T-cell (primary cell): ENCODE measurements at regions not wholly inside any gene's neighbourhood (a gene's known extent, or its start where the extent isn't known, plus 50 kb on each side); places are given as distances from the start of the nearest gene placed in this dataset.

ENCODE experiments used
- ATAC-seq, 4 experiments: fragments of 200-7000 bp in 3 of 4; fragments of 150-1000 bp in 1 of 4; cut with Tn5 transposase; replicated peaks in 1 of 4; 1 replicate in 3 of 4; 2 replicates in 1 of 4; pipeline ENCODE4 v1.10.0; 2021; ENCODE audit warnings: moderate library complexity in 3 of 4, mild to moderate bottlenecking in 2 of 4, moderate number of reproducible peaks in 1 of 4
- CTCF ChIA-PET, 2 donors: fragments of 300-600 bp; sonication (Branson Sonifier 250); formaldehyde crosslinking; loops; one replicate each; lab custom pipeline; 2022; ENCODE audit warnings: antibody characterized with exemption in 2 of 2; lab: Charles Lee
- POLR2A ChIA-PET, 2 donors: fragments of 300-600 bp; sonication (Branson Sonifier 250); formaldehyde crosslinking; loops; one replicate each; lab custom pipeline; 2022; ENCODE audit warnings: antibody characterized with exemption in 2 of 2; lab: Charles Lee
- DNase-seq, 35 experiments: peaks; one replicate each; pipeline versions ENCODE4 v3.0.0 to v3.0.0-alpha.2; 2013 to 2023
- H3K27ac ChIP-seq: one replicate; pipeline ENCODE4 v1.5.1; 2013; ENCODE audit warnings: low read length
- H3K27me3 ChIP-seq, 2 experiments: replicated peaks in 1 of 2; 1 replicate in 1 of 2; 2 replicates in 1 of 2; pipeline versions ENCODE4 v1.6.1 to v1.7.0; 2013; ENCODE audit warnings: low read length in 1 of 2, mixed read lengths in 1 of 2; ENCODE audit not compliant: control insufficient read depth in 2 of 2, insufficient read depth in 2 of 2; ENCODE audit errors: extremely low read depth in 1 of 2
- H3K36me3 ChIP-seq, 2 donors: 1 replicate in 1 of 2; 2 replicates in 1 of 2; pipeline versions ENCODE4 v1.6.1 to v1.7.0; 2013; ENCODE audit warnings: low read length in 1 of 2; ENCODE audit not compliant: control insufficient read depth in 2 of 2, insufficient read depth in 1 of 2; ENCODE audit errors: extremely low read depth in 1 of 2
- H3K4me1 ChIP-seq, 2 experiments: 1 replicate in 1 of 2; 2 replicates in 1 of 2; pipeline versions ENCODE4 v1.6.1 to v1.7.0; 2013; ENCODE audit warnings: low read length in 2 of 2, mixed read lengths in 1 of 2; ENCODE audit not compliant: insufficient read depth in 2 of 2, control insufficient read depth in 1 of 2; ENCODE audit errors: extremely low read depth in 1 of 2
- H3K4me3 ChIP-seq, 2 donors: 1 replicate in 1 of 2; 2 replicates in 1 of 2; pipeline versions ENCODE4 v1.5.1 to v1.7.0; 2013; ENCODE audit warnings: mild to moderate bottlenecking in 2 of 2, low read length in 1 of 2, moderate library complexity in 1 of 2; ENCODE audit not compliant: control insufficient read depth in 1 of 2; ENCODE audit errors: extremely low read depth in 1 of 2
- H3K9me3 ChIP-seq: 2 replicates; pipeline ENCODE4 v1.7.0; 2013
- H3K27ac Mint-ChIP-seq, 2 donors: one replicate each; pipeline ENCODE4 v1.8.0; 2020 to 2021; ENCODE audit warnings: mild to moderate bottlenecking in 2 of 2, mixed read lengths in 2 of 2
- H3K27me3 Mint-ChIP-seq, 2 donors: one replicate each; pipeline ENCODE4 v1.8.0; 2021 to 2022; ENCODE audit warnings: mixed read lengths in 2 of 2
- H3K36me3 Mint-ChIP-seq: one replicate; pipeline ENCODE4 v1.8.0; 2021; ENCODE audit warnings: mixed read lengths
- H3K4me1 Mint-ChIP-seq, 3 donors: one replicate each; pipeline ENCODE4 v1.8.0; 2020 to 2022; ENCODE audit warnings: mixed read lengths in 3 of 3, mild to moderate bottlenecking in 1 of 3
- H3K4me3 Mint-ChIP-seq, 3 donors: one replicate each; pipeline ENCODE4 v1.8.0; 2020 to 2022; ENCODE audit warnings: mild to moderate bottlenecking in 3 of 3, mixed read lengths in 3 of 3, moderate library complexity in 3 of 3
- H3K9me3 Mint-ChIP-seq, 3 donors: one replicate each; pipeline ENCODE4 v1.8.0; 2020 to 2022; ENCODE audit warnings: mixed read lengths in 3 of 3
- WGBS: methylation state at CpG from one replicate; pipeline ENCODE4 v1.1.5; 2013; ENCODE audit warnings: missing lambda C conversion rate; ENCODE audit not compliant: insufficient coverage; 5-methylcytosine and 5-hydroxymethylcytosine counted together

DNA sequence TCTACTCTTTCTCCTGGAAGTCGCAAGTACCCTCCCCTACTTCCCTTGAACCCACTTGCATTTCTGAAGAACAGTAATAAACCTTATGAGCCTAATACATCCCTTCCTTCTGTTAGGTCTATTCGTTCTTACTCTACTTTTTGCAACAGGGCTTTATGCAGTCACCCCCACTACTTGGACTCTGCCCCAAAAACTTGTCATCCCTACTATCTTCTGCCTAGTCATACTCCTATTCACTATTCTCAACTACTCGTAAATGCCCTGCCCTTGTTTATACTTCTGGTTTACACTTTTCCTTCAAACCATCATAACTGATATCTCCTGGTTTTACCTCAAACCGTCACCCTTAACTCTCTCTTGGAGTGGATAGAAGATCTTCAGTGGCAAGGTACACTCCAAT, 55.2 kb upstream of the SLIT2 start:
- 73% methylated on average over 2 of the region's 4 CpGs for WGBS
- ATAC-seq: no peak

DNA sequence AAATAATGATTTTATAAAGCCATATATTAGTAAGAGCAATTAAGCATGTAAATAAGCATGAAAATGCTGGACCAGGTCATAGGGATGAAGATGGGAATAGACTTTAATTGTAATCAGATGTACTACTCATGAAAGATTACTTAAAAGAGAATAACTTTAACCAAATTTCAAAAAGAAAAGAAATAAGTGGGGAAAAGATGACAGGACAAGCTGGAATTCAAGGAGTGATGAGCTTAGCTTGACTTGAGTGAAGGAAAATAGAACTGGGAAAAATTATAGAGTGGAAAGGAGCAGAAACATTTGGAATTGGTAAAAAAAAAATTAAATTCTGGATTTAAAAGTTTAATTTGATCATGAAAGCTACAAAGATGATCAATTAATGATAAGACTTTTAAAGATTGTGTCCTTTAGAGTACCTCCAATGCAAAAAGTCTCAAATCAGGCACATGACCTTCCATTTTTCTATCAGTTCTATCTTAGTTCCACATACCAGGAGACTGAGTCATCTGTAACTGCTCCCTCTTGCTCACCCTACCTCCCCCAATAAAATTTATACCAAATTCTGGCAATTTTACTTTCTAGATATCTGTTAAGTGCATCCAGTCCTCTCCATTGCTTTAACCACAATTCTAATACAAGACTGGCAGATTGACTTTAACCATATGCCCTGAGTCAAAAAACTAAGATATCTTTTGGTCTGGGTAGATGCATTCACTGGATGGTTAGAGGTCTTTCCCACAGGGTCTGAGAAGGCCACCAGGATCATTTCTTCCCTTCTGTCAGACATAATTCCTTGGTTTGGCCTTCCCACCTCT, 56.4 kb upstream of the SLIT2 start:
- DNase-seq (no peak), ATAC-seq (no peak)
- Mint-ChIP-seq H3K9me3 (peaks cover 3 to 8% (median 5%) of the 10 kb centered on the region in 3 donors), H3K36me3 (no peaks in the 10 kb centered on the region), H3K27ac (no peak overlapping the region), H3K27me3 (no peaks in the 10 kb centered on the region), H3K4me1 (no peaks in the 10 kb centered on the region), H3K4me3 (no peak overlapping the region)
- H3K36me3 ChIP-seq: no peaks in the 10 kb centered on the region
- H3K27ac ChIP-seq: no peak overlapping the region
- H3K4me1 ChIP-seq: no peaks in the 10 kb centered on the region
- POLR2A ChIA-PET: no interaction called here
- no peak overlapping the region for H3K4me3 ChIP-seq
- CTCF ChIA-PET: no interaction called here
- no peaks in the 10 kb centered on the region for H3K9me3 ChIP-seq
- H3K27me3 ChIP-seq: no peaks in the 10 kb centered on the region

More for the DNA sequence above, 55.2 kb upstream of the SLIT2 start:
- no peak overlapping the region for H3K4me3 ChIP-seq
- POLR2A ChIA-PET: no interaction called here
- no peaks in the 10 kb centered on the region for H3K27me3 Mint-ChIP-seq
- H3K27me3 ChIP-seq: no peaks in the 10 kb centered on the region
- no peaks in the 10 kb centered on the region for H3K36me3 Mint-ChIP-seq
- no peak for DNase-seq
- peaks cover 3 to 7% (median 4%) of the 10 kb centered on the region in 3 donors for H3K9me3 Mint-ChIP-seq
- H3K27ac ChIP-seq: no peak overlapping the region
- no peaks in the 10 kb centered on the region for H3K4me1 Mint-ChIP-seq
- no peak overlapping the region for H3K27ac Mint-ChIP-seq
- no peaks in the 10 kb centered on the region for H3K4me1 ChIP-seq
- H3K4me3 Mint-ChIP-seq: no peak overlapping the region
- no peaks in the 10 kb centered on the region for H3K9me3 ChIP-seq
- CTCF ChIA-PET: no interaction called here
- no peaks in the 10 kb centered on the region for H3K36me3 ChIP-seq

- Histone ChIP-seq H3K36me3 (no peaks in the 10 kb centered on the region), H3K9me3 (no peaks in the 10 kb centered on the region), H3K27ac (no peak overlapping the region), H3K27me3 (no peaks in the 10 kb centered on the region), H3K4me1 (no peaks in the 10 kb centered on the region), H3K4me3 (no peak overlapping the region)
- DNase-seq (no peak), ATAC-seq (no peak)
- Mint-ChIP-seq H3K9me3 (peaks cover 10 to 15% (median 12%) of the 10 kb centered on the region in 3 donors), H3K27me3 (no peaks in the 10 kb centered on the region), H3K4me1 (no peaks in the 10 kb centered on the region), H3K4me3 (no peak overlapping the region), H3K27ac (no peak overlapping the region), H3K36me3 (no peaks in the 10 kb centered on the region)
- ChIA-PET CTCF (no interaction called here), POLR2A (interaction anchor here in 1 of 2 donors (0.6 kb wide), 1 partner anchor 19 kb away, joined by 3 read pairs; no protein-coding TSS in a partner anchor)
- no CpG with 5 or more reads among the region's 1 CpG for WGBS
Measured at GRCh38 chr4:20194123-20195013, 57.3 kb upstream of the SLIT2 start.

DNA sequence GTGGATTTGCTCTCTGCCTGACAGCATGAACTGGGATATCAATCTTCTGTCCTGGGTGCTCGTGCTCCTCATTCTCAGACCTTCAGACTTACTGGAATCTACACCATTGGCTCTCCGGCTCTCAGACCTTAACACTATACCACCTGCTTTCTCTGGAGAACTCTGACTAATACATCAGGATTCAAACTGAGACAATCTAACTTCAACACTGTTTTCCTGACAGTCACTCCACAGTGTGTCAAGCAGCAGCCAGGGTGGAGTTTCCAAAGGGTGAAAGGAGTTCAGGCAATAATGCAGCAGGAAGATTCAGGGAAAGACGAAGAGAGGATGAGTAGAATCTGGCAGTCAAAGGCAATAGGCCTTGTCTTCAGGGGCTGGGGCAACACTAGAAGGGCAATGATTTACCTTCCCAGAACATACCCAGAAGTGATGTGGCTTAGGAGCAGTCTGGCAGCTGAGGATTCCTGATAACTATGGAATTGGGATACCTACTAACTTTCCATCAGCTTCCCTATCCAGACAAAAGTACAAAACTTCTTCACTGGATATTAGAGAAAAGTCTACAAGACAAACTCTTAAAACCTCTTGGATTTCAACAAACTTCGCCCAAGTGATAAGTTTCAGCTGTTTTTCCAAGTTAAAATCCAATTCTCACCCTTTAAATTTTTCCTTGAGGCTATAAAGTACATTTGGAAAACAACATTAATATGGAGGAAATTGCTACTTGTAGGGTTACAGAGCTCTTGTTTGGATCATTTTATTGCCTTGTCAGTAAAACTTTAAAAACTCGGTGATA, 58.4 kb upstream of the SLIT2 start:
- POLR2A ChIA-PET: interaction anchor here in 1 of 2 donors (0.6 kb wide), 1 partner anchor 20 kb away, joined by 3 read pairs; no protein-coding TSS in a partner anchor
- WGBS: 68% methylated on average over 2 of the region's 5 CpGs
- H3K36me3 Mint-ChIP-seq: no peaks in the 10 kb centered on the region
- CTCF ChIA-PET: no interaction called here
- Histone ChIP-seq H3K27ac (no peak overlapping the region), H3K4me1 (no peaks in the 10 kb centered on the region), H3K4me3 (no peak overlapping the region), H3K27me3 (no peaks in the 10 kb centered on the region), H3K36me3 (no peaks in the 10 kb centered on the region), H3K9me3 (no peaks in the 10 kb centered on the region)
- H3K4me3 Mint-ChIP-seq: no peak overlapping the region
- ATAC-seq (no peak), DNase-seq (no peak)
- peaks cover 14 to 19% (median 14%) of the 10 kb centered on the region in 3 donors for H3K9me3 Mint-ChIP-seq
- no peak overlapping the region for H3K27ac Mint-ChIP-seq
- no peaks in the 10 kb centered on the region for H3K27me3 Mint-ChIP-seq
- H3K4me1 Mint-ChIP-seq: no peaks in the 10 kb centered on the region

DNA sequence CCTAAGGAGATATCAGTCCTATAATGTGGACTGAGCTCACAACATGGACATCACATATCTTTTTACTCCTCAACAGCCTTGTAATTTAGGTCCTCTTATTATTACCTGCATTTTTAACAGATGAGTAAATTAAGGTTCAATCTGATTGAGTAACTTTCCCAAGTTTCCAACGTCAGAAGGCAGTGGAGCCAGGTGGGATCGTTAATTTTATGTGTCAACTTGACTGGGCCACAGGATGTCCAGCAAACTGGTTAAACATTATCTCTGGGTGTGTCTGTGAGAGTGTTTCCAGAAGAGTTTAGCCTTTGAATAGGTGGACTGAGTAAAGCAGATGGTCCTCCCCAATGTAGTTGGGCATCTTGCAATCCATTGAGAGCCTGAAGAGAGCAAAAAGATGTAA, 59.0 kb upstream of the SLIT2 start:
- ChIA-PET POLR2A (no interaction called here), CTCF (no interaction called here)
- H3K27ac ChIP-seq: no peak overlapping the region
- no peaks in the 10 kb centered on the region for H3K27me3 ChIP-seq
- H3K4me3 ChIP-seq: no peak overlapping the region
- Mint-ChIP-seq H3K9me3 (peaks cover 20 to 25% (median 20%) of the 10 kb centered on the region in 3 donors), H3K27ac (no peak overlapping the region), H3K4me3 (no peak overlapping the region), H3K27me3 (no peaks in the 10 kb centered on the region), H3K36me3 (no peaks in the 10 kb centered on the region), H3K4me1 (no peaks in the 10 kb centered on the region)
- no peaks in the 10 kb centered on the region for H3K4me1 ChIP-seq
- WGBS: 85% methylated on average over 2 of the region's 2 CpGs
- H3K36me3 ChIP-seq: no peaks in the 10 kb centered on the region
- DNase-seq (no peak), ATAC-seq (no peak)
- no peaks in the 10 kb centered on the region for H3K9me3 ChIP-seq

DNA sequence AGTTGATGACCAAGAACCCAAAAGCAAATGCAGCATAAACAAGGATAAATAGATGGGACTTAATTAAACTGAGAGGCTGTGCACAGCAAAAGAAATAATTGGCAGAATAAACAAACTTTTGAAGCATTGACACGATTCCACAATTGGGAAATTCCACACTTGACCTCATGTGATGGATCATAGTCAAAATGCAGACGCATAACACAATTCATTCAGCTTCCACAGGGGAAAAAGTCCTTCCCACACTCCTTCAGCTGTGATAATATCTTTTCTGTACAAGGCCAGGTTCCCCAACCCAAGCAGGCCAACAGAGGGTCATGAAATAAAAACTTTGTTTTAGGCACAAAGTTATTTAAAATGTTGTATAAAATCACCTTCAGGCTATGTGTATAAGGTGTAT, 66.6 kb upstream of the SLIT2 start:
- peaks cover 29 to 35% (median 33%) of the 10 kb centered on the region in 3 donors for H3K9me3 Mint-ChIP-seq
- ChIA-PET POLR2A (no interaction called here), CTCF (no interaction called here)
- Histone ChIP-seq H3K27ac (no peak overlapping the region), H3K4me3 (no peak overlapping the region), H3K4me1 (no peaks in the 10 kb centered on the region), H3K9me3 (no peaks in the 10 kb centered on the region), H3K27me3 (no peaks in the 10 kb centered on the region), H3K36me3 (no peaks in the 10 kb centered on the region)
- no peak overlapping the region for H3K27ac Mint-ChIP-seq
- H3K36me3 Mint-ChIP-seq: no peaks in the 10 kb centered on the region
- H3K4me1 Mint-ChIP-seq: no peaks in the 10 kb centered on the region
- H3K4me3 Mint-ChIP-seq: no peak overlapping the region
- H3K27me3 Mint-ChIP-seq: no peaks in the 10 kb centered on the region
- WGBS: no CpG with 5 or more reads among the region's 2 CpGs
- DNase-seq (no peak), ATAC-seq (no peak)
